ENCODE measurements at regions not wholly inside any gene's neighbourhood (a gene's known extent, or its start where the extent isn't known, plus 50 kb on each side); places are given as distances from the start of the nearest gene placed in this dataset.

DNA sequence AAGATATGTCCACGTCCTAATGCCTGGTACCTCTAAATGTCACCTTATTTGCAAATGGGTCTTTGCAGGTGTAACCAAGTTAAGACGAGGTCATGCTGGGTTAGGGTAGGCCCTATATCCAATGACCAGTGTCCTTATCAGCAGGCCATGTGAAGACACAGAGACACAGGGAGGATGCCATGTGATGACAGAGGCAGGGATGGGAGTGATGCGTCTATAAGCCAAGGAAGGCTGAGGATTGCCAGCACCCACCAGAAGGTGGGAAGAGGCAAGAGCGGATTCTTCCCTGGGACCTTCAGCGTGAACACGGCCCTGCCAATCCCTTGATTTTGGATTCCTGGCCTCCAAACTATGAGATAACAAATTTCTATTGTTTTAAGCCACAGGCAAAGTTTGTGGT, 123.4 kb upstream of the CXCL14 start:
- TF ChIP-seq, protein P1, sequence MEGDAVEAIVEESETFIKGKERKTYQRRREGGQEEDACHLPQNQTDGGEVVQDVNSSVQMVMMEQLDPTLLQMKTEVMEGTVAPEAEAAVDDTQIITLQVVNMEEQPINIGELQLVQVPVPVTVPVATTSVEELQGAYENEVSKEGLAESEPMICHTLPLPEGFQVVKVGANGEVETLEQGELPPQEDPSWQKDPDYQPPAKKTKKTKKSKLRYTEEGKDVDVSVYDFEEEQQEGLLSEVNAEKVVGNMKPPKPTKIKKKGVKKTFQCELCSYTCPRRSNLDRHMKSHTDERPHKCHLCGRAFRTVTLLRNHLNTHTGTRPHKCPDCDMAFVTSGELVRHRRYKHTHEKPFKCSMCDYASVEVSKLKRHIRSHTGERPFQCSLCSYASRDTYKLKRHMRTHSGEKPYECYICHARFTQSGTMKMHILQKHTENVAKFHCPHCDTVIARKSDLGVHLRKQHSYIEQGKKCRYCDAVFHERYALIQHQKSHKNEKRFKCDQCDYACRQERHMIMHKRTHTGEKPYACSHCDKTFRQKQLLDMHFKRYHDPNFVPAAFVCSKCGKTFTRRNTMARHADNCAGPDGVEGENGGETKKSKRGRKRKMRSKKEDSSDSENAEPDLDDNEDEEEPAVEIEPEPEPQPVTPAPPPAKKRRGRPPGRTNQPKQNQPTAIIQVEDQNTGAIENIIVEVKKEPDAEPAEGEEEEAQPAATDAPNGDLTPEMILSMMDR (IDR thresholded peaks at IDR 0.05; ENCODE audit: low read depth, low read length), result no peak
- DNase-seq (ENCODE audit: extremely low read depth, low read depth), result no peak

DNA sequence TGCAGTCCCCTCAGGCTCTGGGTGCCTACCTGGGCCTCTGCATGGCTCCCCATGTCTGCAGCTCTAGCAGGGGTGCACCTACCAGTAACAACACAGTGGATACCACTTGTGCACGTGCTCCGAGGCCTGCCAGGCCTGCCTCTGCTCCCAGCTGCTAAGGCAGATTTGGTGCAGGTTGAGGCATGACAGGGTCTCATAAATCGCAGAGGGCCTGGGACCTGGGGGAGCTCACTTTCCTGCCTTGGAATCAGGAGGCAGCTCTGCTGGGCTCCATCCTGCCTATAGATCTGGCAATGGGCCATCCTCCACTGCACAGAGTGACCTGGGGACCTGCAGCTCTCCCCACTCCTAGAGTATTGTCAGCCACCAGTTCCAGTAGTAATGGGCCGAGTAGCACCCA, 121.9 kb upstream of the CXCL14 start:
- DNase-seq (ENCODE audit: extremely low read depth, low read depth), result no peak

DNA sequence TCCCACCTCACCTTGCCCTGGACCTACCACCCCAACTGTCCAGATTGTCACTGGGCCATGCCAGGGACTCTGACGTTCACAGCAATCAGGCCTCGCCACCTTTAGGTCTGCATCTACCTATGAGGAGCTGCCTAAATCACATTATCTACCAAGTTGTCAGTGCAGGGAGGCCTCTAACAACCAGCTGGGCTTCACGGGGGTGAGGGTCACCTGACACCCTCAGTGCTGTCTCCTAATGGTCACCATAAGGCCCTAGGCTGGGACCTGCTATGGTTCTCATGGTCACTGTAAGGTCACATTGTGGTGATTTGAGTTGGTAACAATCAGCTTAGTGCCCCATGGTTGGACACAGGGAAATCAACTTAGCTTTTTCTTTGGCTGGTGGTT, 119.2 kb upstream of the CXCL14 start:
- TF ChIP-seq, protein P1 (IDR thresholded peaks at IDR 0.05; ENCODE audit: low read depth, low read length), result no peak
- no peak for DNase-seq (ENCODE audit: extremely low read depth, low read depth)

More for the DNA sequence above, 121.9 kb upstream of the CXCL14 start:
- TF ChIP-seq, protein P1 (IDR thresholded peaks at IDR 0.05; ENCODE audit: low read depth, low read length), result no peak

DNA sequence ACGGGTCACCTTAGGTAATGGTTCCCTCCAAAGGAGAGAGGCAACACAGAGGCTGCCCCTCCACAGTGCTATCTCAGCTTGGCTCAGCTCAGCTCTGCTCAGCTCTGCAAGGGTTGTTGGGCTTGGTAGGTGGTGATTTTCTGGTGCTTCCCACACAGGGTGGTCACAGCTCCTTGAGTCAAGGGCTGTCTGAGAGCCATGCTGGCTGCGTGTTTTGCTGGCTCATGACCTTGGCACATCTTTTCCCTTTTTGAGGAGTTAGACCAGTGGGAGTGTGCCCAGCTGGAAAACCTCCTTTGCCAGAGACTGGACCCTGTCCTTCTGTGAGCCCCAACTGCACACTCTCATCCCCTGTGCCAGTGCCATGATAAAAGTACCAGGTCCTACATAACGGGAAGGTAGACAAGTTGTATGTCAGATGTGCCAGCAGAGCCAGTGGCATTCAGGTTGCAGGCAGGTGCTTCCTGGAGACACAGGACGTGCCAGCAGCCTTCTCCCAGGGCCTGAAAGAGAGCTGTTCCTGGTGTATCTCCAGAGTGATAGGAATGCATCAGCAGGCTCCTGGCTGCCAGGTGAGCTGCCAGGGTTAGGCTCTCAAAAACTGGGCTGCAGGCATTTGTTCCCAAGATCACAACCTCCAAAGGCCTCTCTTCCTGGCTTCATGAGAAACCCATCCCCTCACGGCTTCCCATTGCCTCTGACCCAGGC, 118.6 kb upstream of the CXCL14 start:
- TF ChIP-seq, protein P1 (IDR thresholded peaks at IDR 0.05; ENCODE audit: low read depth, low read length), result no peak
- no peak for DNase-seq (ENCODE audit: extremely low read depth, low read depth)

DNA sequence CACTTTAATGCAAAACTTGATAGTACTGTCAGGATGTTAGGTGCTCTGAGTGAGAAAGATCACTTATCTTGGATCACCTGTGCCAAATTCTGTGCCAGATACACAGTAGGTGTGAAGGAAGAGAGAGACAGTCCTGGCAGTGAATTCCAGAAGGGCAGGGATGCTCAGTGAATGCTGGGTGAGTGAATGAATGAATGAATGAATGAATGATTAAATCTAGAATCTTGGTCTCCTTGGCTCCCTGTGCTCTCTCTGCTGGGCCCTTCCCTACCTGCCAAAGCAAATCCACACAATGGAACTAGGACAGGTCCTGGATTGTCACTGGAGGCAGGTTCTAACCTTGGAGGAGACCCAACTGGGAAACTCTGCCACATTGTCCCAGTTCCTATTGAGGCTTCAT, 117.5 kb upstream of the CXCL14 start:
- DNase-seq (ENCODE audit: extremely low read depth, low read depth), result no peak
- TF ChIP-seq, protein P1 (IDR thresholded peaks at IDR 0.05; ENCODE audit: low read depth, low read length), result no peak

DNA sequence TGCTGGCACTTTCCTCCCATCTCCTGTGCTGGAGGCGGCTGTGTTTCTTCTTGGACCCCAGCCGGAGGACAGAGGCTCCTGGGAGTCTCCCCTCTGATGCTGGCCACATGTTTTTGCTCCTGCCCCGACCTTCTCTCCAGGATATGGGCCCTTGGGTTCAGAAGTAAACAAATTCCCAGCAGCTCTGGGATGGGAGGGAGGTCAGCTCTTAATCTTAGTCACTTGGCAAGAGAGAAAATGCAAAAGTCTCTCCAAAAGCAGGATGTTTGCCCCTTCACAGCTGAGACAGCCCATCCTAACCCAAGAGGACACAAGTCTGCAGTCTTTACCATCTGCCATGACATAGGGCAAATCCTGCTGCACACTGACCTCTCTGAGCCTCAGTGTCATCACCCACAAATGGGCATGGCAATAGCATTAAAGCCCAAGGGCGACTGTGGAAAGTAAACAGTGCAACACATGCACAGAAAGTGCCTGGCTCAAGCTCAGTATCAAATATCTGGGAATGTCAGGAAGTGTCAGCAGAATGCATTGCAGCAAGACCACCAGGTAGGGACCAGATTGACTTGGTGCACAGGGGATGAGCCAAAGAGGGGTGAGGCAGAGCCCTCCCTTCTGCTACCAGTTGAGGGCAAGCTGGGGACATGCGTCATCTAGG, 117.0 kb upstream of the CXCL14 start:
- TF ChIP-seq, protein P1 (IDR thresholded peaks at IDR 0.05; ENCODE audit: low read depth, low read length), result no peak
- DNase-seq (ENCODE audit: extremely low read depth, low read depth), result no peak

DNA sequence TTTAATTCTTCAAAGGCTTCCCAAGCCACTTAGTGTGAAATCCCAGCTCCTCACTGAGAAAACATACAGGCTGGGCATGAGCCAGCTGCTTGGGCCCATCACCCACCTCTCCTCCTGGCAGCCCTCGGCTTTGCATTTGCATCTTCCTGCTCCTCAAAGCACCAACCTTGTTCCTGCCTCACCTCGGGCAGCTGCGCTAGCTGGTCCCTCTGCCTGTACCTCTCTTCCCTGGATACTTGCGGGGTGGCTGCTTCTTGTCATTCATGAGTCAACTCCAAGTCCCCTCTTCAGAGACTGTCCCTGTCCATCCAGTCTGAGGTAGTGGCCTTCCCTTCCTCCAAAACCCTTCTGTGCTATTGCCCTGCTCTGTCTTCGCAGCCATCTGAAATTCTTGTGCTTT, 116.1 kb upstream of the CXCL14 start:
- DNase-seq (ENCODE audit: extremely low read depth, low read depth), result no peak
- TF ChIP-seq, protein P1 (IDR thresholded peaks at IDR 0.05; ENCODE audit: low read depth, low read length), result no peak

Measured in AG09319 (cell line).